Thymus (tissue), 11 donors: ENCODE measurements at regions not wholly inside any gene's neighbourhood (a gene's known extent, or its start where the extent isn't known, plus 50 kb on each side); places are given as distances from the start of the nearest gene placed in this dataset.

Experiments used
- DNase-seq, 9 donors: peaks; one replicate each; pipeline ENCODE4 v3.0.0-alpha.2; 2013; ENCODE audit warnings: low spot score in 9 of 9, low read depth in 6 of 9, missing footprints in 1 of 9
- H3K27ac ChIP-seq, 2 donors: one replicate each; pipeline ENCODE4 v1.5.1; 2013; ENCODE audit warnings: control low read depth in 1 of 2, low read depth in 1 of 2, low read length in 1 of 2, mild to moderate bottlenecking in 1 of 2, moderate library complexity in 1 of 2
- H3K27me3 ChIP-seq, 2 donors: one replicate each; pipeline ENCODE4 v1.5.1; 2013; ENCODE audit warnings: low read length in 1 of 2; ENCODE audit not compliant: control insufficient read depth in 2 of 2, insufficient read depth in 1 of 2
- H3K36me3 ChIP-seq, 2 donors: one replicate each; pipeline ENCODE4 v1.5.1; 2013; ENCODE audit warnings: low read length in 1 of 2, mild to moderate bottlenecking in 1 of 2, moderate library complexity in 1 of 2; ENCODE audit not compliant: control insufficient read depth in 2 of 2, insufficient read depth in 2 of 2
- H3K4me1 ChIP-seq, 2 donors: one replicate each; pipeline ENCODE4 v1.5.1; 2013; ENCODE audit warnings: low read length in 2 of 2; ENCODE audit not compliant: control insufficient read depth in 2 of 2, insufficient read depth in 2 of 2
- H3K4me3 ChIP-seq, 2 donors: one replicate each; pipeline ENCODE4 v1.5.1; 2013; ENCODE audit warnings: low read length in 2 of 2, control low read depth in 1 of 2, mild to moderate bottlenecking in 1 of 2
- H3K9me3 ChIP-seq, 2 donors: one replicate each; pipeline ENCODE4 v1.5.1; 2013; ENCODE audit warnings: low read length in 1 of 2, mild to moderate bottlenecking in 1 of 2; ENCODE audit not compliant: control insufficient read depth in 2 of 2, insufficient read depth in 1 of 2
- WGBS: extraction: QIAGEN DNeasy Blood & Tissue Kit; methylation state at CpG from one replicate; pipeline ENCODE4 v1.1.7; 2013; 5-methylcytosine and 5-hydroxymethylcytosine counted together
- donor health status: healthy.

DNA sequence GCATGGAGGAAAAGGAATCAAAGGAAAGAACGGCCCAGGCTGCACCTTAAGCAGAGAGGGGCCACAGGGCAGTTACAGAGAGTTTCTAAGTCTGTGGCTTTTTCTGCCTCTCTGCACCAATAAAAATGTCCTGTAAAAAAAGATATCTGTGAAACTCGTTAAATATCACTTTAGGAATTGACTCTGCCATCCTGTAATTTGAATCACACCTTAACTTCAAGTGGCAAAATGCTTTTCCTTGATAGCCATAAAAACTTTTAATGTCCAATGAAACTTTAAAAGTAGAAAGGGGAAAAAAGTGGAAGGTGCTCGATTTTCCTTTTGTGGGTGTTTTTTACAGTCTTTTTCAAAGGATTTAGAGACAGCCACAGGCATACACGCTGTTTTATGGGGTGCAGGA is 255.7 kb downstream of the ARRDC4 start:
- H3K4me3 ChIP-seq, result no peak overlapping the region
- 80% methylated on average over 4 of the region's 4 CpGs for WGBS
- no peaks in the 10 kb centered on the region for H3K9me3 ChIP-seq
- H3K27me3 ChIP-seq, result no peaks in the 10 kb centered on the region
- no peaks in the 10 kb centered on the region for H3K36me3 ChIP-seq
- no peaks in the 10 kb centered on the region for H3K4me1 ChIP-seq
- no peak overlapping the region for H3K27ac ChIP-seq
- DNase-seq, result no peak

DNA sequence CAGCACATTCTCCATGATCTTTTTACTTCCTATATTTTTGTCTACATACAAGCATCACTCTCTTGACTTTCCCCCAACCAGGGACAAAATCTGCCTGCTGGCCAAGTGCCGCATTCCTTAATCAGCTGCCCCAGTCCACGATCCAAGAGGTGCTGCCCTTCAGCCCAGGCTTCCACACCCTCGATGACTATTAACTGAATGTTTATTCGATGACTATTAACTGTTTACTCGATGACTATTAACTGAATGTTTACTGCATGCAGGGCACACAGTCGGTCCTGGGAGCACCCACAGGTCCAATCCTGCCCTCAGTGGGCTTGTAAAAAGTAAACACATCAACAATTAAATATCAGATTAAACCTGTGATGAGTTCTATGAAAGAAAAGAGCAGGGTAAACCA is 256.9 kb downstream of the ARRDC4 start:
- no peak overlapping the region for H3K27ac ChIP-seq
- no peaks in the 10 kb centered on the region for H3K27me3 ChIP-seq
- no peaks in the 10 kb centered on the region for H3K36me3 ChIP-seq
- H3K4me1 ChIP-seq, result no peaks in the 10 kb centered on the region
- no peak overlapping the region for H3K4me3 ChIP-seq
- no peak for DNase-seq
- 92% methylated on average over 6 of the region's 6 CpGs for WGBS
- no peaks in the 10 kb centered on the region for H3K9me3 ChIP-seq

DNA sequence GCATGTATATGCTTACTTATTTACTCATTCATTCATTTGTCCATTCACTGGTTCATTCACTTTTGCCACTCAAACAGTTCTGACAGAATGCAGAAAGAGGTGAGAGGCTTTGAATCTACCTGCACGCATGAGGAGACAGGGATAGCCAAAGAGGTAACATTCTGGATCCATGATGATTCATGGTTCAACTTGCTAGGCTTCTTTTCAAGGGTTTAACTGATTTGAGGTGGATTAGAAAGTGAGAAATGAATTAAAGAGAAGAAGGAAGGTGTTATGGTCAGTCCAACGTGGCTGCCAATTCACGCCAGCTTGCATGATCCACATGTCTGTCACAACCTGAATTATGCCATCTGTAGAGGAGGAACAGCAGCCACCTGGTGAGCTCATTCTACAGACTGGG is 260.6 kb downstream of the ARRDC4 start:
- Histone ChIP-seq H3K27ac (no peak overlapping the region), H3K4me3 (no peak overlapping the region), H3K27me3 (no peaks in the 10 kb centered on the region), H3K9me3 (no peaks in the 10 kb centered on the region), H3K4me1 (no peaks in the 10 kb centered on the region), H3K36me3 (no peaks in the 10 kb centered on the region)
- 86% methylated on average over 3 of the region's 3 CpGs for WGBS
- no peak for DNase-seq

DNA sequence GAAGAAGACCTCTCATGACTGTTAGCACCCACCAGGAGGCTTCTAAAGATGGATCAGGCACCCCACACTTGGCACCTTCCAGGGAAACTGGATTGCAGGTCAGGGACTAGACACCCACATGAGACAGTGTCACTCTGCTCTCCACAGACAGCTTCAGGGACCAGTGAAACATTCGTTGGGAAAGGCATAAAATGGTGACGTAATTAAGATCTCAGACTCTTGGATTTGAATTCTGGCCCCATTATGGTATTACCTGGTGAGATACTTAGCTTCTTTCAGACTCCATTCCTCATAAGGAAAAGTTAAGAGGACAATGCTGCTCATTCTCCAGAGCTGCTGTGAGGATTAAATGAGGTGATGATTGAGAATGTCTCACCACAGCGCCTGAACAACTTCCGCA is 261.1 kb downstream of the ARRDC4 start:
- no peak for DNase-seq
- H3K27ac ChIP-seq, result no peak overlapping the region
- WGBS, result 94% methylated on average over 4 of the region's 4 CpGs
- H3K9me3 ChIP-seq, result no peaks in the 10 kb centered on the region
- H3K4me1 ChIP-seq, result no peaks in the 10 kb centered on the region
- no peaks in the 10 kb centered on the region for H3K36me3 ChIP-seq
- no peak overlapping the region for H3K4me3 ChIP-seq
- no peaks in the 10 kb centered on the region for H3K27me3 ChIP-seq

DNA sequence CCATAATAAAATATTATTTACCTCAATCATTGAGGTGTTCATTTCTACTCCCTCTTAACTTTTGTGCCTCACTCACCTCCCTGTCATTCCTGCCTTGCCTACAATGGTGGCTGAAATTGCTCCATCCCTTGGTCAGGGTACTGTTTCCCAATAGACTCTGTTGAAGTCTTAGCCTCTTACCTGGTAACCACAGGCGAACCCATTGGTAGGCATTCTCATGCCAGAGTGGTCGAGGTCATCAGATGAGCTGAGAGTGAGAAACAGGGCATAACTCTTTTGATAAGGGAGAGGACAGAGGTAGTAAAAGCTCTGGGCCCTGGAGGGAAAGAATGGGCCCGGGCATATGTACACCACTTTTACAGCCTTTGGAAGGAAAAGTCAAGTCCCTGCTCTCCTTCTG is 265.6 kb downstream of the ARRDC4 start:
- Histone ChIP-seq H3K4me1 (no peaks in the 10 kb centered on the region), H3K9me3 (no peaks in the 10 kb centered on the region), H3K27me3 (no peaks in the 10 kb centered on the region), H3K4me3 (no peak overlapping the region), H3K36me3 (no peaks in the 10 kb centered on the region), H3K27ac (no peak overlapping the region)
- WGBS, result 90% methylated on average over 3 of the region's 3 CpGs
- DNase-seq, result no peak

DNA sequence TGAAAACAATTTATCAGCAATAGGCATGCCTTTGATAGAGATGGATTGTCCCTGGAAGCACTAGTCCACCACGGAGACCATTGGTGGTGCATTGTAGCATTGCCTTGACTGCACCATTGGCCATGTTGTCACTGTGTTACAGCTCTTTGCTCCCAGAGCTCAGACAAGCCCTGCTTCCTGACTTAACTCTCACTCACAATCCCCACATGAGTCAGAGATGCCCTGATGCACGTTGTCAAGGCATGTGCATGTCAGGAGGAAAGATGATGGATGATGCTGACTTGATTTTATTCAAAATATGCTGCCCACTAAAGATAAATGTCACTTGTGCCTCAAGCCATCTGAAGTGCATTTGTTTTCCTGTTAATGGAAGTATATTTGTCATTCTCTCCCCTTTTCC is 266.1 kb downstream of the ARRDC4 start:
- no peak for DNase-seq
- Histone ChIP-seq H3K4me3 (no peak overlapping the region), H3K36me3 (no peaks in the 10 kb centered on the region), H3K27ac (no peak overlapping the region), H3K27me3 (no peaks in the 10 kb centered on the region), H3K9me3 (no peaks in the 10 kb centered on the region), H3K4me1 (no peaks in the 10 kb centered on the region)
- 74% methylated on average over 2 of the region's 2 CpGs for WGBS

DNA sequence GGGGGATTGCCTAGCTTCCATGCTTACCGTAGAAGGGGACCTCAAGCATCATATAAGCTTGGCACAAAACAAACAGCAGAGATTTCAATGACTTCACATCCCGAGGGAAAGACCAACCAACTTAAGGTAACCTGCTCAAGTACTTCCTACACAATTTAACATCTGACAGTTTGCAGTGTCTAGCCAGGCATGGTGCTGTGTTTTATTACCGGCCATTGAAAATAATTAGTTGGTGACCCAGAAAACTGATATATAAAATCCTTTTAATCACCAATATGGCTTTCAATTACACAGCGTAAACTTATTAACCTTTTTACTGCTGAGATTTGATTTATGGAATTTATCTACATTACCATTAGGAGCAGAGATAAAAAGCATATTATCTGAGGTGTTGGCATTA is 268.3 kb downstream of the ARRDC4 start:
- 95% methylated on average over 4 of the region's 4 CpGs for WGBS
- DNase-seq, result no peak

DNA sequence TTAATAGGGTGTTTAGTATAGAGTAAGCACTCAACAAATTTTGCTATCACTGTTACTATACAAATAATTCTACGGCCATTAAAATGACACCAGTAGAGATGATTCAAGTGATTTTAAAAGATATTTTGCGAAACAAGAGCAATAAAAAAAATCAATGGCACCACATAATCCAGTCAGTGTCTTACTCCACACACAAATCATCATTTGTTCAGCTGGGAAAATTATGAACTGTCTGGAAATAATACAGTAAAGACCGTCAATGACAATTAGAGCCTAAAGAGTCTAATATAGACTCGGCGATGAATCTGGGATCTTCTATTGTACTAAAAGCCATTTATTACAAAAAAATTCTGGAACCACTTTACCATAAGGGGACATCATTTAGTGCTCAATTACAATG is 270.5 kb downstream of the ARRDC4 start:
- no peak for DNase-seq
- no peaks in the 10 kb centered on the region for H3K27me3 ChIP-seq
- H3K36me3 ChIP-seq, result no peaks in the 10 kb centered on the region
- no peak overlapping the region for H3K27ac ChIP-seq
- 98% methylated on average over 5 of the region's 5 CpGs for WGBS
- no peaks in the 10 kb centered on the region for H3K9me3 ChIP-seq
- no peak overlapping the region for H3K4me3 ChIP-seq
- H3K4me1 ChIP-seq, result no peaks in the 10 kb centered on the region

More for the DNA sequence above, 268.3 kb downstream of the ARRDC4 start:
- H3K4me3 ChIP-seq, result no peak overlapping the region
- no peaks in the 10 kb centered on the region for H3K36me3 ChIP-seq
- H3K27ac ChIP-seq, result no peak overlapping the region
- H3K27me3 ChIP-seq, result no peaks in the 10 kb centered on the region
- no peaks in the 10 kb centered on the region for H3K4me1 ChIP-seq
- no peaks in the 10 kb centered on the region for H3K9me3 ChIP-seq

DNA sequence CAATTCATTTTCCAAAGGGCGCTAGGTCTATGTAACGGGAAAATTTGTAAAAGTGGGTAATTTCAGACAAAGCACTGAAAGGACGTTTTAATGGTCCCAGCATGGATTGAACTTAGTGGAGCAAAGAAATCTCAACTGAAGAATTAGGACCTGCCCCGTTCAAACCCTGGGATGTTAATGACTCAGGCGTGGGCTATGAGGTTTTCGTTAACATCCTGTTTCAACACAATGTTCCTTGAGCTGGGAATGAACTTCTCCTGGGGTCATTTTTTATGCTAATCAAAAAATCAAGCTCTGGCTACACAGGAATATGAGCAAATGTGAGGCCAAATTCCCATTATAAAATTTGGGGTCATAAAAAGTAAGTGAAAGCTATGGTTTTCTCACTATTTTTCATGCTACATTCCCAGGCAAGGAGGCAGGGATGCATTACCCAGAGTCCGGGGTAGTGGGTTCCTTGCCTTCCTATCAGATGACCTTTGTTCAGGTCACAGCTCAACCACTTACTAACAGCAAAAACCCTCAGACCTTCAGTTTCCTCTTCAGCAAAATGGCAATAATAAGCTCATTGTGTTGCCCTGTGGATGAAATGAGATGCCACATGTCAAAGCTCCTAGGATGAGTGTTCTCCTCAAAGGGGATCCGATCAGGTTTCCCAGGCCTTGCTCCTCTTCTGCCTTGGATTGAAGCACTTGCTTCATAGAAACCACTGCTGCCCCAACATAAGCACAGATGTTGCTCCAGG is 271.4 kb downstream of the ARRDC4 start:
- no peak for DNase-seq
- Histone ChIP-seq H3K36me3 (no peaks in the 10 kb centered on the region), H3K9me3 (no peaks in the 10 kb centered on the region), H3K4me3 (no peak overlapping the region), H3K27ac (no peak overlapping the region), H3K27me3 (no peaks in the 10 kb centered on the region), H3K4me1 (no peaks in the 10 kb centered on the region)
- 73% methylated on average over 8 of the region's 8 CpGs for WGBS
